C4-2B (cell line): ENCODE measurements at regions not wholly inside any gene's neighbourhood (a gene's known extent, or its start where the extent isn't known, plus 50 kb on each side); places are given as distances from the start of the nearest gene placed in this dataset.

ENCODE experiments used
- ZFX ChIP-seq: fragments of 450-650 bp; IDR thresholded peaks from 2 replicates; pipeline ENCODE4 v1.6.1; 2017
- TF ChIP-seq, protein P1 (sequence below): fragments of 450-650 bp; conservative IDR thresholded peaks from 2 replicates; pipeline ENCODE4 v1.5.1; 2017; ENCODE audit warnings: mild to moderate bottlenecking

DNA sequence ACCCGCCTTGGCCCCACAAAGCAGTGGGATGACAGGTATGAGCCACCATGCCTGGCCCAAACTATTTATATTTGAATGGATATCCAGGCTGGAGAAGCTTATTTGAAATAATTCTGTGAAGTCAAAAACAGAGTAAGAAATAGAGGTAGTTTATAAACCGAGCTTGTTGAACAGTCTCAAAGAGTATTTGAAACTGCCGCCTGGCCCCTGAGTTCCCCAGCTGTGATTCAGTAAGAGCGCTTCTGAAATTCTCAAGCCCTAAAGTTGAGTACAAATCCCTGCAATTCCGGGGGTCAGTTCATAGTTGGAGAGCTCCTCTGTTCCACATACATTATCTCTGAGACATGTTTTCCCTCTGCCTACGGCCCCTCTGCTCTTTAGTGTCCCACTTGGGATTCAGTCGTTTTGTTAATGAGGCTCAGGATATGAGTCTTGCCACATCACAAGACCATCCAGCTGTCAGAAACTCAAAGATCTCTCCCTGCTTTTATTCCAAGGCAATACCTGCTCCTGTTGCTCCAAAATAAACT is 127.8 kb downstream of the SOD2 start:
- TF ChIP-seq, protein P1, sequence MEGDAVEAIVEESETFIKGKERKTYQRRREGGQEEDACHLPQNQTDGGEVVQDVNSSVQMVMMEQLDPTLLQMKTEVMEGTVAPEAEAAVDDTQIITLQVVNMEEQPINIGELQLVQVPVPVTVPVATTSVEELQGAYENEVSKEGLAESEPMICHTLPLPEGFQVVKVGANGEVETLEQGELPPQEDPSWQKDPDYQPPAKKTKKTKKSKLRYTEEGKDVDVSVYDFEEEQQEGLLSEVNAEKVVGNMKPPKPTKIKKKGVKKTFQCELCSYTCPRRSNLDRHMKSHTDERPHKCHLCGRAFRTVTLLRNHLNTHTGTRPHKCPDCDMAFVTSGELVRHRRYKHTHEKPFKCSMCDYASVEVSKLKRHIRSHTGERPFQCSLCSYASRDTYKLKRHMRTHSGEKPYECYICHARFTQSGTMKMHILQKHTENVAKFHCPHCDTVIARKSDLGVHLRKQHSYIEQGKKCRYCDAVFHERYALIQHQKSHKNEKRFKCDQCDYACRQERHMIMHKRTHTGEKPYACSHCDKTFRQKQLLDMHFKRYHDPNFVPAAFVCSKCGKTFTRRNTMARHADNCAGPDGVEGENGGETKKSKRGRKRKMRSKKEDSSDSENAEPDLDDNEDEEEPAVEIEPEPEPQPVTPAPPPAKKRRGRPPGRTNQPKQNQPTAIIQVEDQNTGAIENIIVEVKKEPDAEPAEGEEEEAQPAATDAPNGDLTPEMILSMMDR, result no peak
- TF ChIP-seq ZFX, result no peak
